ENCODE measurements at regions not wholly inside any gene's neighbourhood (a gene's known extent, or its start where the extent isn't known, plus 50 kb on each side); places are given as distances from the start of the nearest gene placed in this dataset.

GRCh38 chrX:45735571-45735970 is 534.9 kb upstream of the DIPK2B start:
- Histone ChIP-seq H2BK20ac (ENCODE audit: low read depth, low read length) (no peak overlapping the region), H3K9ac (ENCODE audit: low read depth, low read length) (no peak overlapping the region), H3K23ac (ENCODE audit: low read depth, low read length) (no peak overlapping the region), H4K8ac (ENCODE audit: low read depth in 2 of 2, low read length in 2 of 2) (no peak overlapping the region), H3K36me3 (ENCODE audit: control insufficient read depth, insufficient read depth, low read length) (no peaks in the 10 kb centered on the region), H2AFZ (replicated peaks; ENCODE audit: low read length, poor library complexity) (no peak overlapping the region), H3K4me3 (ENCODE audit: insufficient read depth, low read depth, low read length) (no peak overlapping the region), H2BK120ac (ENCODE audit: low read depth, low read length) (no peak overlapping the region), H3K4ac (ENCODE audit: low read depth, low read length) (no peak overlapping the region), H3K9me3 (ENCODE audit: control insufficient read depth, insufficient read depth, low read length) (no peaks in the 10 kb centered on the region), H3K4me2 (ENCODE audit: low read depth, low read length) (no peak overlapping the region), H4K5ac (ENCODE audit: low read depth, low read length) (no peak overlapping the region), H3K14ac (replicated peaks; ENCODE audit: low read depth, low read length) (no peak overlapping the region), H3K27me3 (ENCODE audit: control insufficient read depth, insufficient read depth, low read length) (no peaks in the 10 kb centered on the region), H4K91ac (ENCODE audit: insufficient read depth, low read depth, low read length) (no peak overlapping the region), H3K18ac (ENCODE audit: low read depth, low read length) (no peak overlapping the region), H3K27ac (ENCODE audit: insufficient read depth, low read length) (no peak overlapping the region), H2BK5ac (ENCODE audit: low read depth, low read length, poor library complexity, severe bottlenecking) (no peak overlapping the region), H2BK15ac (ENCODE audit: low read depth, low read length) (no peak overlapping the region; the same call in 2 of the 3 replicates), H3K4me1 (ENCODE audit: control insufficient read depth, insufficient read depth, low read length) (no peaks in the 10 kb centered on the region), H3K9me1 (ENCODE audit: insufficient read depth, low read length) (no peaks in the 10 kb centered on the region), H3K79me1 (ENCODE audit: low read depth in 1 of 2, low read length in 2 of 2) (no peaks in the 10 kb centered on the region), H2AK9ac (replicated peaks; ENCODE audit: low read depth, low read length, poor library complexity) (no peak overlapping the region), H2AK5ac (ENCODE audit: low read depth, low read length) (no peak overlapping the region), H3K56ac (ENCODE audit: extremely low read depth, insufficient read depth, low read length) (no peak overlapping the region), H4K20me1 (ENCODE audit: insufficient read depth, low read length) (no peaks in the 10 kb centered on the region)
- no peak for ATAC-seq (ENCODE audit: low read depth)
- intact Hi-C loops (cut with micrococcal nuclease) (no loop called here), in situ Hi-C loops (cut with MboI; ENCODE audit: low sequenced_read_pairs) (loop anchor here (10.0 kb wide), 1 partner anchor 391 kb away; no protein-coding TSS in a partner anchor), dilution Hi-C loops (cut with HindIII; ENCODE audit: low sequenced_read_pairs, unreplicated experiment) (no loop called here)
- CTCF ChIA-PET: no interaction called here
- DNase-seq: no peak
- POLR2A ChIA-PET (ENCODE audit: unreplicated experiment): no interaction called here
- TF ChIP-seq MXI1 (IDR thresholded peaks at IDR 0.05; ENCODE audit: borderline replicate concordance, low read depth, low read length) (no peak), USF2 (IDR thresholded peaks at IDR 0.05; ENCODE audit: low read depth, low read length) (no peak), POLR2A (IDR thresholded peaks at IDR 0.05; ENCODE audit: low read depth, low read length) (no peak), MAFK (IDR thresholded peaks at IDR 0.05; ENCODE audit: low read depth, low read length) (no peak), CEBPB (IDR thresholded peaks at IDR 0.05; ENCODE audit: low read depth, low read length) (no peak), CHD1 (IDR thresholded peaks at IDR 0.05; ENCODE audit: low read depth, low read length) (no peak), SMC3 (IDR thresholded peaks at IDR 0.05; ENCODE audit: low read depth, low read length) (no peak), RCOR1 (IDR thresholded peaks at IDR 0.05; ENCODE audit: insufficient replicate concordance, low read length) (no peak), RFX5 (IDR thresholded peaks at IDR 0.05; ENCODE audit: low read depth, low read length) (no peak), MAZ (IDR thresholded peaks at IDR 0.05; ENCODE audit: borderline replicate concordance, low read depth, low read length) (no peak)
- no CpG with 5 or more reads among the region's 1 CpG for WGBS, 2 experiments (ENCODE audit: extremely low coverage in 2 of 2, insufficient read length in 1 of 2)
- no TSS peak for BruUV-seq (replicated peaks)

All from IMR-90 (cell line).